Esophagus mucosa (tissue), 1 donor: ENCODE measurements at regions not wholly inside any gene's neighbourhood (a gene's known extent, or its start where the extent isn't known, plus 50 kb on each side); places are given as distances from the start of the nearest gene placed in this dataset.

Source experiments
- ATAC-seq: fragments of 200-7000 bp; cut with Tn5 transposase; one replicate; pipeline ENCODE4 v1.9.1; 2020
- donor health status: DM: yes; HTN: yes; CAD: no.

DNA sequence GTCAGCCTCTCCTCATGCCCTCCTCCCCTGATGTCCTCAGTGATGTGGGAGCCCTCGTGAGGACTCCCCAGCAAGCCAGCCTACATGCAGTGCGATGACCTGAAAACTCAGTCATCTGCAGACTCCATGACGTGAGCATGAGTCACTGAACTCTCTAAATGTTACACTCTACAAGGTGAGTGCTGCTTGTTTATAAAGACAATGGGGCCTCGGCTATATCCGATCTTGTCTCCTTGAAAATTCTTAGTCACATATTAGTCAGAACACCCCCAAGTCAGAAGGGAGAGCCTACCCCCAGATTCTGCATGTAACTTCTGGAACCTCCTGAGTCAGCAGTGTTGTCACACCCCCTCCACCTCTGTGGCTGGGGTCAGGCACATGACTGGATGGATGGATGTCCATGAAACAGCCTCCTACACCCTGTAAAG is 673.8 kb downstream of the INHBA start:
- ATAC-seq, result peak; percentile 88

DNA sequence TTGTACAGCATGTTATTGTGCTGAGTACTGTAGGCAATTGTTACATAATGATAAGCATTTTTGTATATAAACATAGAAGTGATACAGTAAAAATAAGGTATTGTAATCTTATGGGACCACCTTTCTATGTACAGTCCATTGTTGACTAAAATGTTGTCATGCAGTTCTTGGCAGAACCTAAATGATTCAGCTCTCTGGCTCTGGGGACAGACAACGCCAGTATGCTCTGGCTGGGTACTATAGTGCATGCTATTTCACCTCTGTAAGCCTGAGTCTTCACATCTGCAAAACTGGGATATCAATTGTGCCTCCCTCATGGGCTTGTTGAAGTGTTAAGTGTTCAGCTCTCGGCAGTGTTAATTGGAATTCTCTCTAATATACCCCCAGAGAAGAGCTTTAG is 674.3 kb downstream of the INHBA start:
- no peak for ATAC-seq

DNA sequence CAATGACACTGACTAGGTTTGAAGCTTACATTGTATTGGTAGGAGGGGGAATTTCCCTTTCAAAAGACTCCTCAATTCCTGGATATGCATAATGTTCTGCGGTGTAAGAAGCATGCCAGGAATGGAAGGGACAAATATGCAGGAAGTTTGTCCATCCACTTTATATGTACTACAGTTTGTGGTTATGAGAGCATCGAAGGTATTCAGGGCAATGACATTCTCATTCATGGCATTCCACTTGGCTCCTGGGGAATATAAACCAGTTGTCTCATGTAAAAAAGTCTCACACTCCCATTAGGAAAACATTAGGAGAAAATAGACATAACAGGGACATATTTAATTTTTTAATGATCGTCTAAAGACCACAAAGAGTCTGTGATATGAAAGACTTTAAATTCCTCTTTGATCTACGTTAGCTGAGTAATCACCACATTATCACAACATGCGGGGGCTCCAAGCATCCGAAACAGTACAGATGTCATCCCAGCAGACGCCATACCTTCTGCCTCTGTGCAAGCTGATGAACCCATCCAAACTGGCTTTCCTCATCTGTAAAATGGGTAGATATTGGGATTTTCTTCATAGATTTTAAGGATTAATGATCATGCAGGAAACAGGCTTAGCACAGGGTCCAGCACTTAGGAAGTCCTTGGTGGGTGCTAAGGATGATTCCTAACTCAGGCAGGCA is 675.3 kb downstream of the INHBA start:
- no peak for ATAC-seq

DNA sequence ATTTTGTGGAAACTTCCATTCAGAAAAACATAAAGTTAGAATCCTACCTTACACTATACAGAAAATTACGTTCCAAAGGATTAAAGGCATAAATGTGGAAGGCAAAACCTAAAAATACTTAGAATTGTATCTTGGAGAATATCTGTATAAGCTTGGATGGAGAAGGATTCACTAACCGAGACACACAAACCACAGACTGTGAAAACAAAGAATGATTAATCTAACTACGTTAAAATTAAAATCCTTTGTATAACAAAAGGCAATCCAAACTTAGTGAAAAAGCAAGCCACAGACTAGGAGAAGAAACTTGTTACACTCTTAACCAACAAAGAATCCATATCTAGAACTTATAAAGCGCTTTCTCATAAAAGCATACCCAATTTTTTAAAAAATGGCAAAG is 678.8 kb downstream of the INHBA start:
- ATAC-seq, result no peak

DNA sequence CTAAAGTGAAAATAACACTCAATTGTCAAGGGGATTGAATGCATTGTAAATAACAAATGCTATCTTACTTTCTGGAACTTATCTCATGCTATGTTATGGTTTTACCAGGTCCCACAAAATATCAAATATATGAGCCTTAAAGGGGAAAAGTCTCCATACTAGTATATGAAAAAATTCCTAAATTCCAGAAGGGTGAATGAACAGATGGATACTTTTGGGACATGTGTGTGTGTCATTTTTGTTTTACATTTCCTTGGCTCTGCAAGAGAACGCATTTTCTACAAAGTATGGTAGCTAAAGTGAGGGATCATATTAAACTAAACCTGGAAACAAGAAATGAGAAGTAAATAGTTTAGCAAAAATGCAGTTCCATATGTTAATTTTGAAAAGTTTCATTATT is 682.8 kb downstream of the INHBA start:
- ATAC-seq, result no peak

DNA sequence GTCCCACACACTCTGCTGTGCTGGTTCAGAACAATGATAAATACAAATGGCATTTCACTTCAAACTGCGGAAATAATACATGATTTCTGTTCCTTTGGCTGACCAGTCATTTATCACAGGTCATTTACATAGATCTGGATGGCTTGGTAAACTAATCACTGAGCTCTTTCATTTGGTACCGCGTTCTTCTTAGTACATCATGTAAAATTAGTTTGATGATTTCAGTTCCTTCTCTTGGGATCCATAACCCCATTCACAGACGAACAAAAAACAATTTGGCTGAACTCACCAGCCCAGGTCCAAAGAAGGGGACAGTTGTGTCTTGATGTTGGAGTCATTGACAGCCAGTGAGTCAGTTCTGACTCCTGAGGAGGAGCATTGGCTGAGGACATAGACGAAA is 689.8 kb downstream of the INHBA start:
- ATAC-seq, result no peak

DNA sequence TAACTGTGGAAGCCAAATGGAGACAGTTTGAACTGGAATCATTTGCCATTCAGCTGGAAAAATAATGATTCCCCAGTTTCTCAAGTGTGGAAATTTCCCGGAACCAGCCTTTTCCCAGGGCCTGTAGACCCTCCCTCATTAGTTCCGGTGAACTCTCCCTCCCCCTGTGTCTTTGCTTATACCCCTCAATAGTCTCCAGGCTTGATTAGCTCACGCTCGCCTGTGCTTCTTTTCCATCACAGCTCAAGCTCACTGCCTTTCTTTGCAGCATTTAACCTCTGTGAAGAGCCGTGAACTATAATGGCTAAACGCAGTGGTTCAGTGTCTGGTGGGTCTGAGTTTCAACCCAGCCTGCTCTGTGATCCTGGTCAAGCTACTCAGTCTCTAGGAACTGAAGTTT is 690.8 kb downstream of the INHBA start:
- ATAC-seq, result no peak

DNA sequence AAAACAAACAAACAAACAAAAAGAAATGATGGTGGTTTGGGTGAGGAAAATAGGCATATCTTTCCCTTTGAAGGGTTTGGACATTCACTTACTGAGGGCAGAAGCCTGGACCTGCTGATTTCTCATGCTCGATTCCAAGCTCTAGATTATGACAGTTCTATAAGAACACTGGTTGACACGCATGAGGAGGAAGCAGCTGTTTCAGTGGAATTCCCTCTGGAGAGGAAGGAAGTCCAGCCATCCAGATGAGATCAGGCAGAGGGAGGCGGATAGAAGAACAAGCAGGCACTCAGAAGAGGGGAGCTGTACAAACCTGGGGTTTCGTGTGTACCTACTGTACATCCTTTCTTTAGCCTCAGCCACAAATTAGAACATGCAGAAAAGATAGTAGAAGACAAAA is 691.9 kb downstream of the INHBA start:
- ATAC-seq, result no peak

DNA sequence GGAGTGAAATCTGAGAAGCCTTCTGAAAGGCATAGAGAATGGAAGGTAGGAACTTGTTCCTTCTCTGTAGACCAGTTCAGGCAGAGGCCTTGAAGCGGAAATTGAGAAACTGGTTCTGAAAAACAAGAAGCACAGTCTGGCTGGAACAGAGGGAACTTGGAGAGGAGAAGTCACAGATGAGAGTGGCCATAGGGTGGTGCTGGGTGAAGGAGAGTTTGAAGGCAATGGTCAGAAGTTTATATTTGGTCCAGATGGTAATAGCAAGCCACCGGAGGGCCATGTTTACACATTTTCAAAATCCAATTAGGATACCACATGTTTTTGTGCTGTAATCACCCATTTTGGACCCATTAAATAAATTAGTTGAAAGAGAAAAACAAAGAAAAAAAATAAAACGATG is 692.5 kb downstream of the INHBA start:
- ATAC-seq, result peak; percentile 49

DNA sequence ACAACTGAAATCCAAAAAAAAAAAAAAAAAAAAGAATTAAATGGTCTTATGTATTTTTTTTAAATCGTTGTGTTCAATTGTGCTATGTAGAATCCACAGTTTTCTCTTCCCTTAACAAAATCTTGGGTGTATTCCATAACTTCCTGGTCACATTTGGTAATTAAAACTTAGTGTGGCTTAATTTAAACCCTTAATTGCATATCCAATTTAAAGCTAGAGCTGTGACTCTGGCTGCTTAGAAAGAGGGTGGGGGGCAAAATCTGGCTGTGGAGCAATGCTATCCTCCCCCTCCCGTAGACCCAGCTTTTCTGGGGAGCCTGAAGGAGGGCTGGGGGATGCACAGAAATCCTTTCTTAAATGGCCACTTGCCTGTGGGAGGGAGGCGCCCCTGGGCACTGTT is 695.1 kb downstream of the INHBA start:
- ATAC-seq, result no peak

DNA sequence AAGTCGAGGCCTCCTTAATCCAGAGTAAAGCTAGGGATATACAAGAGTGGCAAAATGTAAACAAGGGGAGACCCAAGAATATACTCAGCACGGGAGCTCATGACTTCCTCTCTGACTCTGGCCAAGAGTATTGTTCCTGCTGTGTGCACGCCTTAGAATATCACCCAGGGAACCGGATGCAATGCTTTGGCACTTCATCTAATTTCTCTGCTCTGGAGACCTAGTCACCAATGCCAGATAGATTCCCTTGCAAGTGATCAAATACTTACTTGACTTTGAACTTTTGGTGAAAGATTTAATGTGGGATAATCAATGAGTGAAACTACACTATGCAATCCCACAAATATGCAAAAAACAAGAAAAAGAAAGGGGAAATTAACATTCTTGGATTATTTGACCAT is 695.5 kb downstream of the INHBA start:
- ATAC-seq, result peak; percentile 82

DNA sequence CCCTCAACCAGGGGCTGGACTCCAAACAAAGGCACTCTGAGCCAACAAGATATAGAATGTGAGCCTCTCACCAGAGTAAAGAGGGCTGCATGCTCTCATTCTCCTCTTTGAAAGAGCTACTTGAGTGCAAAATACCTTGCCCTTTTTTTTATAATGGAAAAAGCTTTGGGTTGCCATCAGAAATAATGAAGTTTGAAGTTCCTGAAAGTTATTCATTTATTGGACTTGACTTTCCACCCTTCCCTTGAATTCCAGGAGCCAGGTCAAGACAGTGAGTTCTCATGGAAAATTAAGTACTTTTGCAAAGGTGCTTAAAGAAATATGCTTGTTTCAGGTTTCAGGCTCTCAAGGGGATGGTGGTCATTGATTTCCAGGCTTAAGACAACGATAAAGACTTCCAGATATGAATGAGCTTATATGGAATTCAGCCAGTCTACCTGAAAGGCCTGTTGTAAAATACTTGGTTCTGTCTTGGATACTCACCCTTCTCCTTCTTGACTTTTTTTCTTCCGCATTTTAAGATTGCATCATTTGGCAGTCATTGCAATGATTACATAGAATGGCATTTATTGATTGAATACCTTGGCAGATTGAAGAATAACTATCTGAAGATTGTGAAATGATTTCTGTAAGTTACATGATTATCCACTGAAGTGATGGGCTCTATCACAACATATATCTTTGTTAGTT is 696.4 kb downstream of the INHBA start:
- ATAC-seq, result peak; percentile 64

DNA sequence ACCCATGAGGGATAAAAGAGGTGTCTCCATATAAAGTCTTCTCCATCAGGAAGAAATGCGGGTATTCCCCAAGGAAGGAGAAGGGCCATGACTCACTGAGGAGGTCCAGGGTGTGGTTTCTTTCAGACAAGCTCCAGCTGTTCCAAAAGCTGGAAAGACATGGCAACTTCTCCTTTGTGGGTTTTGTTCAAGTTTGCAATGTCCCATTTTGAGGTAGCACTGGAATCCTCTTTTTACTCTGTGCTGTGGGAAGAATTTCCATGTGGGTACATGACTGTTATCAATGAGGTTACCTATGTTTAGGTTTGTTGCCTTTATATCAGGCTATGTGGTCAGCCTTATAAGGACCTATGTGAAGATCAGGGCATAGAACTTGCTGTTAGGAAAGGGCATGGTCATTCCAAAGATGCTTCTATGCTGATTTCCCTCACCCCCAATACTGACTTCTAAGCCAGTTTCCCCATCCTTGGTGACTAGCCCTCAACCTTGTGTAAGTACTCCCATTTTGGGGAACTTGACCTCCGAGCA is 697.5 kb downstream of the INHBA start:
- ATAC-seq, result peak; percentile 50

DNA sequence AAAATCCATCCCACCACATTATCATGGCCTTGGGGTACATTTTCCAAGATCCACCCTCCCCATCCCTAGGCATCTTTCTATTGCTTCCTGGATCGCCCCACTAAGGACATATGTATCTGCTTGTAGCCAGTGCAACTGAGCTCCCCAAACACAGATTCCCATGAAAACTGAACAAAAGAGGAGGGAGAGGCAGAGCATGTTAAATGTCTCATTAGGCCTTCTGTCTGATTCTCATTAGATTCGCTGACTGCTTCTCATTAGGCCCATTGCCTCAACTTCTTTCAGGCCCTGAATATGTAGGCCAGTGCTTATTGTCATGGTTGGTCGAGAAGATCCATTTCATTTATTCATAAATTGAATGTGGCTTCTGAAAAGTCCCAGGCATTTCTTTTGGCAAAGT is 698.9 kb downstream of the INHBA start:
- no peak for ATAC-seq

DNA sequence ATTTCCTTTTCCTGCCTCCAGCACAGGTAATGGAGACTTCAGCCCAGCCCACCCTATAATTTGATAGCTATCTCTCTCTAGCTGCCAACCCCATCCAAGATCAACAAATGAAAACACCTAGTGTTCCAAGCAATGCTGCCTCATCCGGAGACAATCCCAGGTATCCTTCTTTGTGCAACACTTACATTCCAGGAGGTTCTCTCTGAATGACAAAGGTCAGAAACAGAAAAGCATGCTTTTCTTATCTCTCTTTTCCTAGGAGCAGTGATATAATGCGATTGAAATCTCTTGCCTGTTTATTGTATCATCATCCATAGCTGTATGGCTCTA is 699.3 kb downstream of the INHBA start:
- ATAC-seq, result no peak

DNA sequence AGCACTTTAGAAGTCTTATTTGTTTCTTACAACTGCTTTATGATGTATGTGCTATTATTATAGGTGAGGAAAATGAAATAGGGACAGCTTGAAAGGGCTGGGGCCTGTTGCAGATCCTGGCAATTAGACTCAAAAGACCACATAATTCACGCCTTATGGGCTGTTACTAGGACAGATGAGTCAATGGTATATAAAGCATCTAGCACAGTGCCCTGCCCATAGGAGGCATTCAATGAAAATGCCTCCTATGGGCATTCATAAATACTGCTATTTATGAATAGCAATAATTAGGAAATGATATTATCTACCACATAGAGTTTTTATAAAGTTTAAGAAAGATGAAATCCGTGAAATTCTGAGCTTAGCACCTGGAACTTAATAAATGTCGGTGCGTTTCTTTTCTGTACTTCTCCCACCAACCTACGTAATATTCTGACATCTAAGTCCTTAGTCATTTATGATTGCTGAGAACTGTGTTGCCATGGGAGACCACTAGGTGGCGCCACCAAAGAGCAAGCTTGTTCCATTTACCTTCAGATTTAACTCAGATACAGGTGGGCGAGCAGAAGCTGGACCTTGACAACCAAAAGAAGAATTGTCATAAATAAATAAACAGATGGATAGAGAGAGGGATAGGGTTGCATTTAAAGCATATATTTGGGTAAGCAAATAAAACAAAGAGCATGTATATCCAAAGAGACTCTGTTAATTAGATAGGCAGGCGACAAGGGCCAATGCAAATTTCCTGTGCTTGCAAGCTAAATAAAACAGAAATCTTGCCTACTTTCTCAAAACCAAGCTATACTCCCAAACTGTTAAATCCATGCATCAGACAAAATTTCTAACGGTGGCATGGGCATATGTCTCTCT is 699.9 kb downstream of the INHBA start:
- ATAC-seq, result no peak

DNA sequence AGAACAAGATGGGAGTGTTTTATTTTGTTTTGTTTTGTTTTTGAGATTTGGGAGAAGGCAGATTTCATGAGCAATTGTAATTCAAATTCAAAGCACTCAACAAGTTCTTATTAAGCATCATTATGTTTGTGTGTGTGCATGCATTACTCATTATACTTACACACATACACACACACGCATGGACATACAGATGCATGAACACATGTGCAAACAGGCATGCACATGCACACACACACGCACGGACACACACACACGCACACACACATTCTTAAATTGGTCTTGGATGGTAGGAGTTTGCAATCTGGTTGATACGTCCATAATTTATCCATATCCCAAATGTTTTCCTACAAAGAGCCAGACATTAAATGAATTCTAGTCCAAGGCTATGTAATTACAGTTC is 702.8 kb downstream of the INHBA start:
- no peak for ATAC-seq

DNA sequence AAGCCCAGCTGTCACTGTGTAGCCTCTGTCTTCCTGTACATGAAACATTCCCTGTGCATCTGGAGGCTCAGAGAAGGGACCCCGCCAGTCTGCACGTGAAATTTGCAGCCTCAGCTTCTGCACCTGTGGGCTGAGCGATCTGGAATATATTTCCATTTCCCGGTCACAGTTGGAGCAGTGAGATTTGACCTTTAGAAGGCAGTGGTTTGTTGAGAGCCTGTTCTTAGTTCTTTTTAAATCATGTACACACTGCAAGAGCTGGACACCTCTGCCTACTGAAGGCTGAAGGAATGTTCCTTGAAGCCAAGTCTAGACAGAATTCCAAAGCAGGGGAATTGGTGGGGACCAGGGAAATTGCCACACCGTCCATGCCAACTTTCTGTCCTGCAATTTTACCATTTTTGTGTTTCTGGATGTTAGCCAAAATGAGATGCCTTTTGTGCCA is 706.6 kb downstream of the INHBA start:
- no peak for ATAC-seq

DNA sequence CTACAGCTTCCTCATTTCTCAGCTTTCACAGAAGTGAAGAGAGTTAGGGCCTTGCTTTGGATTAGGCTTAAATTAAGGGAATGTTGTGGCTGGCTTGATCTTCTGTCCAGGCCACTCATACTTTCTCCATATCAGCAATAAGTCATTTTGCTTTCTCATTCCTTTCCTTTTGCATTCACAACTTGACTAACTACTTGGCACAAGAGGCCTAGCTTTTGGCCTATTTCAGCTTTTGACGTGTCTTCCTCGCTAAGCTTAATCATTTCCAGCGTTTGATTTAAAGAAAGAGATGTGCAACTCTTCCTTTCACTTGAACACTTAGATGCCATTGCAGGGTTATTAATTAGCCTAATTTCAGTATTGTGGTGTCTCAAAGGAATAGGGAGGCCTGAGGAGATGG is 712.0 kb downstream of the INHBA start:
- no peak for ATAC-seq

DNA sequence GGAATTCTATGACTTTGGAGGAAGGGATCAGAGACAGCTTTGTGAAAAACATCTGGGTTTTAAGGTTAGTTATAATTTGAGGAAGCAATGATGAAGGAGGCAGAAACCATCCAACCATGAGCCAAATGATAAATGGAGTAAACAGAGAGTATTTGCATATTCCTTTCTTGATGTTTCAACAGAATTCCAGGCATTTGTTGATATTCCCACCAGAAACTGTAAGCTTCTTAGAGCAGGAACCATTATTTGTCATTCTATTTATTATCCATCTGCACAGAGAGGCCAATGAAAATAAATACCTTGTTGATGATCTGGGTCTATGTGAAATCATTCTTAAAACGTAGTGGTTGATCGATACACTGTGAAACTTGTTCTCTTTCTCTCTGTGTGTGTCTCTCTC is 715.3 kb downstream of the INHBA start:
- ATAC-seq, result no peak

DNA sequence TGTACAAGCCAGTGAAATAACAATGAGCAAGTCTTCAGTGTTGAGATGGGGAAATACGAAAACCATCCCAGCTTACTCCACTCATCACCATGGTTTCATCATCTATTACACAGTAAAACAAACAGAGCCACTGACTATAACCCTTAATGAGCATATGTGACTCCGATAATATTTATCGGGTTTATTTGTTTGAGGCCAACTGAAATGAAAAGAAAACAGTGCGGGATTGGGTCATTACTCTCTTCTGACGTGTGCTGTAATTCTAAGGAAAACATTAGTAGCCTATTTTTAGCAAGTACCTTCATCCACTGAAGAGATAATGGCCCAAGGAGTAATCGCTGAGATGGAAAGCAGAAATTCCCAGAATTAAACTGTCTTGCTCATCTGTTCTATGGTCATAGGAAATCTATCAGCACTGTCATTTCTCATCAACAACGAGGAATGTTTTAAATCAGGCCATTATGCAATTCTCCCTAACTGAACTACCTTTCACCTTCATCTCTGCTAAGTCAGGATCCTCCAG is 716.5 kb downstream of the INHBA start:
- ATAC-seq, result no peak

DNA sequence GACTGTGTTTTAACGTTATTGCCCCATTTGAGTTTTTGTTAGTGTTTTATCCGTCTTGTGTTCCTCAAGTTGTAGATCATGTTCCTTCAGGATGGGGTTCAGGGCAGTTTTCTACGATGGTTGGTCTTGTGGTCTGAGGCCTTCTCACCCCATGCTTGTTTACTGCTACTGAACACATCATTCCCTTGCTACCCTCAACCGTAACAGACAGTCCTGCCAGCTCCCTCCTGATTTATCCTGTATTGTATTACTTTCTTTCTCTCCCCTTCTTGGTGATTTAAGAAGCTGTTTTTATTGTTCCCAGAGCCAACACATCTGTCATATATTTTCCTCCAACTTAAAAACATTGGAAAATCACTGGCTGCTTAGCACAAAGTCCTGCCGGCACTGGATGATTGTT is 719.8 kb downstream of the INHBA start:
- no peak for ATAC-seq

DNA sequence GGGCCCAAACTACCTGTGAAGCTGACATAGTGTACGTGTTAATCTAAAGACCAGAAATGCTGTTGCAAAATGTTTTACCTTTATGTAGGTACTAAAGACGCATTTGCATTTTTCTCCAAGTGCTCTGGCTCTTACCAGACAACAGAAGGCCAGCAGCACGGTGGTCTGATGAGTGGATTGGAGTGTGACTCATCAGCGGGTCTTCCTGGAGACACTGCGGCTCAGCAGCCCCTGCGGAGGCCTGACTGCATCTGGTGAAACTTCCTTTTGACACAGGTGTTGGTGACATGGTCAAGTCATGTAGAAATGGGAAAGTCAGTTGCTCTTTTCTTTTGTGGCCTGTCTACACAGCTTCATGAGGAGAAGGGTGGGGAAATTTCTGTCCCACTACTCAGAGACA is 723.6 kb downstream of the INHBA start:
- no peak for ATAC-seq
